GM12874 (cell line): ENCODE measurements at regions not wholly inside any gene's neighbourhood (a gene's known extent, or its start where the extent isn't known, plus 50 kb on each side); places are given as distances from the start of the nearest gene placed in this dataset.

Source experiments
- TF ChIP-seq, protein P1 (sequence below): IDR thresholded peaks from 2 replicates; pipeline ENCODE4 v1.5.1; 2011; ENCODE audit warnings: low read depth, mild to moderate bottlenecking, control low read depth, low read length, moderate library complexity; ENCODE audit not compliant: insufficient read depth

DNA sequence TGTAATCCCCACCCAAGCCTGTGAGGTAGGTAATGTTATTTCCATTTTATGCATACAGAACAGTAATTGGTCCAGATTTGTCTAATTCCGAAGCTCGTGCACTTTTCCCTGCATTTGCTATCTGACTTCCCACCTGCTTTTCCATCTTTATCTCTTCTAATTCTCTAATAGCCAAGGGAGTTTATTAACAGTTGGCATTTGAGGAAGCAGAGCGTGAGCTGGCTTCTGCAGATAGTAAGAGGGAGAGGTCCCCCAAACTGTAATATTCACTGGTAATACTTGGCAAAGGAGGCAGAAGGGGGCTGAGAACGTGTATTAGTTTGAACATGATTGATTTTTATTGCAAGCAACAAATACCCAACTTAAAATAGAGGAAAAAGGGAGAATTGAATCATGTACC, 110.8 kb upstream of the SPON1 start:
- TF ChIP-seq, protein P1, sequence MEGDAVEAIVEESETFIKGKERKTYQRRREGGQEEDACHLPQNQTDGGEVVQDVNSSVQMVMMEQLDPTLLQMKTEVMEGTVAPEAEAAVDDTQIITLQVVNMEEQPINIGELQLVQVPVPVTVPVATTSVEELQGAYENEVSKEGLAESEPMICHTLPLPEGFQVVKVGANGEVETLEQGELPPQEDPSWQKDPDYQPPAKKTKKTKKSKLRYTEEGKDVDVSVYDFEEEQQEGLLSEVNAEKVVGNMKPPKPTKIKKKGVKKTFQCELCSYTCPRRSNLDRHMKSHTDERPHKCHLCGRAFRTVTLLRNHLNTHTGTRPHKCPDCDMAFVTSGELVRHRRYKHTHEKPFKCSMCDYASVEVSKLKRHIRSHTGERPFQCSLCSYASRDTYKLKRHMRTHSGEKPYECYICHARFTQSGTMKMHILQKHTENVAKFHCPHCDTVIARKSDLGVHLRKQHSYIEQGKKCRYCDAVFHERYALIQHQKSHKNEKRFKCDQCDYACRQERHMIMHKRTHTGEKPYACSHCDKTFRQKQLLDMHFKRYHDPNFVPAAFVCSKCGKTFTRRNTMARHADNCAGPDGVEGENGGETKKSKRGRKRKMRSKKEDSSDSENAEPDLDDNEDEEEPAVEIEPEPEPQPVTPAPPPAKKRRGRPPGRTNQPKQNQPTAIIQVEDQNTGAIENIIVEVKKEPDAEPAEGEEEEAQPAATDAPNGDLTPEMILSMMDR: no peak

GRCh38 chr11:13852481-13852880, 110.0 kb upstream of the SPON1 start:
- TF ChIP-seq, protein P1: no peak

DNA sequence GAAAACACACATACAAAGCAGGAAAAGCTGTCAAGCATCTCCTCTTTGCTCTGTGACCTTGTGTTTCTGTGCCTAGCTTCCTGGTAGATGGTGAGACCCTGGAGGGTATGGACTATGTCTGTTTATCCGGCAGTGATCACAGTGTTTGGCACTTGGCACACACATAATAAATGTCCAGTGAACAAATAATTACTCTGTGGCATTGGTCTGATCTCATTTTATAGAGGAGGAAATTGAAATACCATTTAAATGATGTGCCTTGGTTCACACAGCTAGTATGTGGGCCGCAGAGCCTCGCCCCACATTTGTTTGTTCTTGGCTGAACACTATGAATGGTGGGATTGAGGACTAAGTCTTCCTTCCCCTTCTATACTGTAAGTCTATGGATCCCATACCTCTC, 104.7 kb upstream of the SPON1 start:
- TF ChIP-seq, protein P1: no peak

- TF ChIP-seq, protein P1: no peak
Observed at GRCh38 chr11:13859892-13860291, 102.6 kb upstream of the SPON1 start.

DNA sequence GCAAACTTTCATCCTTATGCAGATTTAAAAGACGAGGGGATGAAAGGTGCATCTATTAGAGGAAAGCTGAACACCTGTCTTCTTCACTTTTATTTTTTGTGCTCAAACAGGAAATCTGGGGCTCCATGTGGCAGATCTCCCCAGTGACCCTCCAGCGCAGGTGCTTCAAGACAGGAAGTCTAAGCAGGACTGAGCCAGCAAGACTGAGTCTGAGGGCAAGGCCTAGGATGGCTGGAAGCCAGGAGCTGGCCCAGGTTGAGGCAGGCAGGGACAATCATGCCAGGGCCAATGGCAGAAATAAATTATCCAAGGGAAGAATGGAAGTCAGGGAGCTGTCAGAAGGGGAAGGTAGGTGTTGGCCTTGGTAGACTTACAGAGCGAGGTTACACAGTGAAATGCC, 101.1 kb upstream of the SPON1 start:
- TF ChIP-seq, protein P1: no peak

DNA sequence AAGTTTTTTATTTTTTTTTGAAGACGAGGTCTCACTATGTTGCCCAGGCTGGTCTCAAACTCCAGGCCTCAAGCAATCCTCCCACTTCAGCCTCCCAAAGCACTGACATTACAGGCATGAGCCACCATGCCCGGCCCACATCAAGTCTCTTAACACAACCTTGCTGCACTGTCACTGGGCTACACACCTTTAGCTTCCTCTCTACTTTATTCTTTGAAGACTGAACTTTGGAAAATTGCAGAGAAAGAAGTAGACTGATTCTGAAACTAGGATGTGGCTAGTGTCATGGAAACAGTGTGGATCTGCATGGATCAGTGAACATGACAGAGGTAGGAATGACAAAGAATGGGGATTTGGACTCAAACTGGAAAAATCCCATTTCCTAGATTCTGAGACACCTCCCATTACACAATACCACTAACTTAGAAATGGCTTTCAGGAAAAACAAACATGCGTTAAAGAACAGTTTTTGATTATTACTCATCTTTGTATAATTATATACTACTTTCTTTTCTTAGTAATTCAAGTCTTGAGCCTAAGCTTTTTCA, 99.6 kb upstream of the SPON1 start:
- TF ChIP-seq, protein P1: no peak

GRCh38 chr11:13868710-13869397, 93.7 kb upstream of the SPON1 start:
- TF ChIP-seq, protein P1: no peak
